GM12875 (cell line): ENCODE measurements at regions not wholly inside any gene's neighbourhood (a gene's known extent, or its start where the extent isn't known, plus 50 kb on each side); places are given as distances from the start of the nearest gene placed in this dataset.

ENCODE experiments used
- H3K4me3 ChIP-seq: one replicate; pipeline ENCODE4 v1.5.1; 2011; ENCODE audit warnings: low read depth, low read length, control low read depth
- TF ChIP-seq, protein P1 (sequence below): IDR thresholded peaks from 2 replicates; pipeline ENCODE4 v1.5.1; 2011; ENCODE audit warnings: low read depth, mild to moderate bottlenecking, control low read depth, inconsistent platforms, low read length, moderate library complexity, borderline replicate concordance; ENCODE audit not compliant: insufficient read depth

DNA sequence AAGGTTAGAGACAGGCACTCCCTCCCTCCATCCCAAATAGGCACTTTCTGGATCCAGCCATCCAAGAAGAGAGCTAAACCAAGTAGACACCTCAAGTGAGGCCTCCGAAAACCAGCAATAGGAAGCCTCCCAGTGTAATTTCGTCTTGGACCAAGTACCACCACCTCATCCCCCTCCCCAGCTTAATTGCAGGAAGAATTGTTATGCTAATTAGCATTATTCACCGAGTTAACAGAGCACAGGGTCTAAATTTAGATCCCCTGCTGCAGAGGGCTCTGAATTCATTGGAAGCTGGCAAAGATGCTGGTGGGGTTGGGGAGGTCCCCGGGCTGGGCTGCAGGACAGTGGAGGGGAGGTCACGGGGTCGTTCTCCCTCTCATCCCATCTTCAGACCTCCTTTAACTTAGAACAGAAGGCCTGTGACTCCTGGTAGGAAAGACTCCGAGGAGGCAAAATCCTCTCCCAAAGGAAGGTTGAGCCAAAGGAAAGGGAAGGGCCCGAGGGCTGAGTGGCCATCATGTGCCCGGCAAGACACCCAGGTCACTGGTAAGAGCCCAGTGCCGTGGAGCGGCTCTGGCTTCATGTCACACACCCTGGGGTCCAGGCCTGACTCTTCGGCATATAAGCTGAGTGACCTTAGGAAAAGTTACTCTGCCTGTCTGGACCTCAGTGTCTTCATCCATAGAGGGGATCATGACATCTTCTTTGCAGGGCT lies 209.2 kb upstream of the GRIK3 start:
- TF ChIP-seq, protein P1, sequence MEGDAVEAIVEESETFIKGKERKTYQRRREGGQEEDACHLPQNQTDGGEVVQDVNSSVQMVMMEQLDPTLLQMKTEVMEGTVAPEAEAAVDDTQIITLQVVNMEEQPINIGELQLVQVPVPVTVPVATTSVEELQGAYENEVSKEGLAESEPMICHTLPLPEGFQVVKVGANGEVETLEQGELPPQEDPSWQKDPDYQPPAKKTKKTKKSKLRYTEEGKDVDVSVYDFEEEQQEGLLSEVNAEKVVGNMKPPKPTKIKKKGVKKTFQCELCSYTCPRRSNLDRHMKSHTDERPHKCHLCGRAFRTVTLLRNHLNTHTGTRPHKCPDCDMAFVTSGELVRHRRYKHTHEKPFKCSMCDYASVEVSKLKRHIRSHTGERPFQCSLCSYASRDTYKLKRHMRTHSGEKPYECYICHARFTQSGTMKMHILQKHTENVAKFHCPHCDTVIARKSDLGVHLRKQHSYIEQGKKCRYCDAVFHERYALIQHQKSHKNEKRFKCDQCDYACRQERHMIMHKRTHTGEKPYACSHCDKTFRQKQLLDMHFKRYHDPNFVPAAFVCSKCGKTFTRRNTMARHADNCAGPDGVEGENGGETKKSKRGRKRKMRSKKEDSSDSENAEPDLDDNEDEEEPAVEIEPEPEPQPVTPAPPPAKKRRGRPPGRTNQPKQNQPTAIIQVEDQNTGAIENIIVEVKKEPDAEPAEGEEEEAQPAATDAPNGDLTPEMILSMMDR: no peak
- H3K4me3 ChIP-seq: no peak overlapping the region

DNA sequence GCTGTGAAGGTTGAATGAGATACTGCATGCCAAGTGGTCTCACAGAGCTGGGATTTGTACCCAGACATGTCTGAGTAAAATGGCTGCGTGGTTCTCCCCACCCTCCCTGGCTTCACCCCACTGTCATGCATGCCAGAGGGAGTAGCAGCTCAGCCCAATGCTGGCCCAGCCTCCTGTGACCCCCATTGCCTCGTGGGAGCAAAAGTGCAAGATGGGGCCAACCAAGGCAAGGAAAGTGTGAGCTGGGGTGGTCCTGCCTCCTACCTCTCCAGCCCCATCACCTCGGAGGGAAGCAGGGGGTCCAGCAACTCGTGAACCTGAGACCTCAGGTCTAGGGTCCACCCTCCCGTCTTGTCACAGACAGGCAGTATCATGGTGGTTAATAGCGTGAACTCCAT lies 209.8 kb upstream of the GRIK3 start:
- no peak overlapping the region for H3K4me3 ChIP-seq
- TF ChIP-seq, protein P1: no peak

DNA sequence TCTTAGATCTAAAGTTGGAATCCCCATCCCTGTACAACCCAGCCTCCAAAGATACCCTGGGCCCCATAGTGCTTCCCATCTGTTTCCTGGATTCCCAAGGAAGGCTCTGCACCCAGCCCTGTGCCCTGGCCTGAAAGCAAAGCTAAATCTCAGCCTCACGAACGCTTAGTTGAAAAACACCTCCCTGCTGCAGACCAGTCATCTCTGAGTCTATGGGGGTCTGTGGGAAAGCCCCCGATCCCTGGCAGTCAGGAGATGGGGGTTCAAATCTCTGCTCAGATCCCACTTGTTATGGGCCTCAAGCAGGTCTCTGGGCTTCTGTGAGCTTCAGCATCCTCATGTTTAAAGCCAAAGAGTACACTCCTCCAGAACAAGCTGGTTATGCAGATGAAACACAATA lies 210.5 kb upstream of the GRIK3 start:
- TF ChIP-seq, protein P1: no peak
- no peak overlapping the region for H3K4me3 ChIP-seq

DNA sequence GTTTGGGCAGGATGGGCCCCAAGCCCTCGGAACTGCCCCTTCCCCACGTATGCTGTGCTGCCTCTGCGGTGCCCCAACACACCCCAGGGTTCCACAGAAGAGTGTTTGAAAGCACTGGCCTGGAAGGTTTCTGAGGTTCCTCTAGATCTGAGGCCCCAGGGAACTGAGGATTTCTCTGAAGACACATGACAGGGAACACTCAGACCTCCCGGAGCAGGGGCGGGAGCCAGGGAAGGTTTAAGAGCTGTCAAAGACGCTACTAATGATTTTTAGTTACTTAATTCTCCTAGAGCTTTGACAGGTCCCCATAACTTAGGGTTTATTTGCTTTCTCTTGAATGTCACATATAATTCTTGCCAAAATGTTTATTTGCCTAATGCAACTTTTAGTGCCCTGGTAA lies 212.3 kb upstream of the GRIK3 start:
- TF ChIP-seq, protein P1: no peak

DNA sequence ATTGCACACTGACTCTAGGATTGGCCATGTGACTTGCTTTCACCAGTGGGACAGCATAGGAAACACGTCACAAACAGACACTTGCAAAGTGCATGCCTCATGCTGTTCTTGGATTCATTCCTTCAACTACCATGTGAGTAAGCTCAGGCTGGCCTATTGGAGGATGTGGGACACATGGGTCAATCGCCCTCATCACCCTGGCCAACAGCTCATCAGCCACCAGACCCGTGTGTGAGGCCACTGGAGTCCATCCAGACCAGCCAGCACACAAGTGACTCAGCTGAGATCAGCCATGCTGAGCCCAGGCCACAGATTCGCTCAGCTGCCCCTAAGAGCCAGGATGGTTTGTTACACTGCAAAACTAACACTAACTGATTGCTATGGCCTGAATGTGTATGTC lies 216.1 kb upstream of the GRIK3 start:
- TF ChIP-seq, protein P1: no peak
- no peak overlapping the region for H3K4me3 ChIP-seq

More for the DNA sequence above, 212.3 kb upstream of the GRIK3 start:
- H3K4me3 ChIP-seq: no peak overlapping the region

DNA sequence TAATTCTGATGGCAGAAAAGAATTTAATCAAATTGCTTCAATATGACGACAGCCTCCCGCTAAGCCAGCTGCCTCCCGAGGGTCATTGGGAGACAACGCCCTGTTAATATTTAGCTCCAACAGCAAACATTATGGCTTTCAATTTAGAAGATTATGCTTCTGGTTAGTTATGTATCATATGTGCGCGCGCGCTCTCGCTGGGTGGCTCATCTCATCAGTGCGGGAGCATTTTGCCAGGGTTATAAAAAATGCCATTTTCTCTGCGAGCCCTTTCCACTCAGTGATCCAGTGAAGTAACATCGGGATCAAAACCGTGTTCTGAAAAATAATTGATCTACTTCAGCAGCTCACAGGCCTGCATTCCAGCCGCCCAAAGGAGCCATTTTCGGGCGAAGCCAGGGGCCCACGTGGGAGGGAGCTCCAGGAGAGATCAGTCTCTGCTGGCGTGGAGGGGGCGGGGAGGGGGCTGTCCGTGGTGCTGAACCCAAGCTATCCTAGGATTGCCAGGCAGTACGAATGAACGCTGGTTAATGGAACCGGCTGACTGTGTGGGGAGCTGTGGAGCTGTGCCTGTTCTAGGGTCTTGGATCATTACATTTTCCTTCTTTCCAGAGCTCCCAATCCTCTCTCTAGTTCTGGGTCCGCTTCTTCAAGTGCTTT lies 219.1 kb upstream of the ZC3H12A start:
- TF ChIP-seq, protein P1: no peak
- H3K4me3 ChIP-seq: no peak overlapping the region

DNA sequence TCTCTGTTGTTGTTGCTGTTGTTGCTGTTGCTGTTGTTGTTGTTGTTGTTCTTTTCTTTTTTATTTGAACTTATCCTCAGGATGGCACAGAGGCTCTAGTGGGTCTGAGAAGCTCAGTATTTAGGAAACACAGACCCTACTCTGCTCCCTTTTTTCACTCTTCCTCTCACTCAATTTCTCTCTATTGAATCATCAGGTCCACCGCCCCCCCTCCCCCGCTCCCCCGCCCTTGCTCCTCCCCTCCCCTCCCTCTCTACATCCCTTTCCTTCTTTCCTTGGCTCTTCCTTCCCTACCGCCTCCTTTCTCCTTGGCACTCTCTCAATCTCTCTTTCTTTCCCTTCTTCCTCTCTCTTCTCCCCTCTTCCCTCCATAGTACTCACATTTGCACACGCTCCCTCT lies 218.5 kb upstream of the ZC3H12A start:
- TF ChIP-seq, protein P1: no peak
- no peak overlapping the region for H3K4me3 ChIP-seq
